ENCODE measurements at regions not wholly inside any gene's neighbourhood (a gene's known extent, or its start where the extent isn't known, plus 50 kb on each side); places are given as distances from the start of the nearest gene placed in this dataset.

- intact Hi-C loops (cut with DNase I) = no loop called here
- H3K36me3 ChIP-seq (ENCODE audit: control insufficient read depth in 2 of 3, insufficient read depth in 3 of 3, low read length in 3 of 3) = no peaks in the 10 kb centered on the region
- FAIRE-seq (no peak), DNase-seq (no peak)
- H3K9ac ChIP-seq (ENCODE audit: low read length in 3 of 3) = no peak overlapping the region
- no peak for TF ChIP-seq CTCF (IDR thresholded peaks at IDR 0.05; ENCODE audit: borderline replicate concordance, extremely low read depth, insufficient read depth)
- no peaks in the 10 kb centered on the region for H3K27me3 ChIP-seq (ENCODE audit: control insufficient read depth, insufficient read depth, low read length)
- H3K4me3 ChIP-seq (ENCODE audit: low read length in 3 of 3) = no peak overlapping the region
- H3K9me3 ChIP-seq (ENCODE audit: control insufficient read depth in 2 of 3, insufficient read depth in 1 of 3, low read length in 3 of 3) = peaks cover 0 to 5% (median 0%) of the 10 kb centered on the region in 3 donors
- H3K27ac ChIP-seq (ENCODE audit: low read depth in 2 of 2, low read length in 2 of 2) = no peak overlapping the region
- H3K4me1 ChIP-seq (ENCODE audit: control insufficient read depth in 2 of 3, insufficient read depth in 2 of 3, low read depth in 1 of 3, low read length in 3 of 3) = no peaks in the 10 kb centered on the region
Observed at GRCh38 chr7:3156508-3156907, 112.8 kb upstream of the CARD11 start.

GRCh38 chr7:3157566-3158287 lies 114.1 kb upstream of the CARD11 start:
- no peaks in the 10 kb centered on the region for H3K27me3 ChIP-seq (ENCODE audit: control insufficient read depth, insufficient read depth, low read length)
- DNase-seq (no peak), FAIRE-seq (no peak)
- no peak overlapping the region for H3K9ac ChIP-seq (ENCODE audit: low read length in 3 of 3)
- TF ChIP-seq CTCF (IDR thresholded peaks at IDR 0.05; ENCODE audit: borderline replicate concordance, extremely low read depth, insufficient read depth) = no peak
- H3K9me3 ChIP-seq (ENCODE audit: control insufficient read depth in 2 of 3, insufficient read depth in 1 of 3, low read length in 3 of 3) = peaks cover 0 to 5% (median 0%) of the 10 kb centered on the region in 3 donors
- H3K4me1 ChIP-seq (ENCODE audit: control insufficient read depth in 2 of 3, insufficient read depth in 2 of 3, low read depth in 1 of 3, low read length in 3 of 3) = no peaks in the 10 kb centered on the region
- intact Hi-C loops (cut with DNase I) = no loop called here
- H3K27ac ChIP-seq (ENCODE audit: low read depth in 2 of 2, low read length in 2 of 2) = no peak overlapping the region
- no peaks in the 10 kb centered on the region for H3K36me3 ChIP-seq (ENCODE audit: control insufficient read depth in 2 of 3, insufficient read depth in 3 of 3, low read length in 3 of 3)
- H3K4me3 ChIP-seq (ENCODE audit: low read length in 3 of 3) = no peak overlapping the region

- Histone ChIP-seq H3K9ac (ENCODE audit: low read length in 3 of 3) (no peak overlapping the region), H3K9me3 (ENCODE audit: control insufficient read depth in 2 of 3, insufficient read depth in 1 of 3, low read length in 3 of 3) (peaks cover 0 to 5% (median 0%) of the 10 kb centered on the region in 3 donors), H3K4me1 (ENCODE audit: control insufficient read depth in 2 of 3, insufficient read depth in 2 of 3, low read depth in 1 of 3, low read length in 3 of 3) (no peaks in the 10 kb centered on the region), H3K36me3 (ENCODE audit: control insufficient read depth in 2 of 3, insufficient read depth in 3 of 3, low read length in 3 of 3) (no peaks in the 10 kb centered on the region), H3K4me3 (ENCODE audit: low read length in 3 of 3) (no peak overlapping the region), H3K27ac (ENCODE audit: low read depth in 2 of 2, low read length in 2 of 2) (no peak overlapping the region), H3K27me3 (ENCODE audit: control insufficient read depth, insufficient read depth, low read length) (no peaks in the 10 kb centered on the region)
- FAIRE-seq (no peak), DNase-seq (no peak)
- TF ChIP-seq CTCF (IDR thresholded peaks at IDR 0.05; ENCODE audit: borderline replicate concordance, extremely low read depth, insufficient read depth) = no peak
- intact Hi-C loops (cut with DNase I) = no loop called here
Observed at GRCh38 chr7:3158341-3158760, 114.7 kb upstream of the CARD11 start.

All from kidney (tissue), 13 donors.